Sigmoid colon (tissue), 6 donors: ENCODE measurements at regions not wholly inside any gene's neighbourhood (a gene's known extent, or its start where the extent isn't known, plus 50 kb on each side); places are given as distances from the start of the nearest gene placed in this dataset.

ENCODE experiments used
- DNase-seq: peaks from one replicate; pipeline ENCODE4 v3.0.0-alpha.2; 2019
- H3K27ac ChIP-seq, 4 donors: fragments of 200-600 bp; sonication (generic); one replicate each; pipeline ENCODE4 v1.5.1; 2016 to 2019; ENCODE audit warnings: mild to moderate bottlenecking in 1 of 4
- H3K27me3 ChIP-seq, 3 donors: fragments of 200-600 bp; sonication (generic); one replicate each; pipeline ENCODE4 v1.5.1; 2019; ENCODE audit warnings: mild to moderate bottlenecking in 1 of 3
- H3K36me3 ChIP-seq, 4 donors: fragments of 200-600 bp; sonication (generic); one replicate each; pipeline ENCODE4 v1.5.1; 2016 to 2019
- H3K4me1 ChIP-seq, 4 donors: fragments of 200-600 bp; sonication (generic); one replicate each; pipeline ENCODE4 v1.5.1; 2017 to 2019
- H3K4me3 ChIP-seq, 4 donors: fragments of 200-600 bp; sonication (generic); one replicate each; pipeline ENCODE4 v1.5.1; 2017 to 2019; ENCODE audit warnings: mild to moderate bottlenecking in 2 of 4, moderate library complexity in 1 of 4
- H3K9me3 ChIP-seq, 4 donors: fragments of 200-600 bp in 3 of 4; sonication (generic) in 3 of 4; one replicate each; pipeline versions ENCODE4 v1.5.1 to v1.6.1; 2013 to 2019
- CTCF ChIP-seq, 4 experiments: fragments of 450-650 bp in 3 of 4; fragments of 200-600 bp in 1 of 4; IDR thresholded peaks; one replicate each; pipeline ENCODE4 v1.5.1; 2016 to 2019; ENCODE audit warnings: antibody characterized with exemption in 4 of 4, mild to moderate bottlenecking in 3 of 4, moderate library complexity in 2 of 4
- EP300 ChIP-seq, 4 donors: sonication (generic); formaldehyde crosslinking; IDR thresholded peaks; one replicate each; pipeline ENCODE4 v1.6.1; 2017; ENCODE audit warnings: antibody characterized with exemption in 4 of 4
- POLR2A ChIP-seq, 2 donors: fragments of 450-650 bp; IDR thresholded peaks; one replicate each; pipeline ENCODE4 v1.6.1; 2016; ENCODE audit warnings: antibody characterized with exemption in 2 of 2, mild to moderate bottlenecking in 2 of 2, moderate library complexity in 2 of 2
- POLR2AphosphoS5 ChIP-seq, 4 donors: sonication (generic); formaldehyde crosslinking; IDR thresholded peaks; one replicate each; pipeline ENCODE4 v1.6.1; 2017; ENCODE audit warnings: antibody characterized with exemption in 4 of 4
- WGBS, 2 donors: extraction: QIAGEN DNeasy Blood & Tissue Kit; methylation state at CpG; one replicate each; pipeline ENCODE4 v1.1.7; 2013; 5-methylcytosine and 5-hydroxymethylcytosine counted together
- intact Hi-C: fragments of 100-400 bp; cut with DNase I; formaldehyde crosslinking; loops from one replicate; pipeline ENCODE4 v1.15.1; 2023
- donor health status: healthy with polysubstance abuse.
- donor health status: healthy.

- peaks cover 0 to 11% (median 0%) of the 10 kb centered on the region in 4 donors for H3K9me3 ChIP-seq
- no peaks in the 10 kb centered on the region for H3K27me3 ChIP-seq
- no peak for TF ChIP-seq EP300 (IDR thresholded peaks at IDR 0.05)
- no peak for TF ChIP-seq CTCF (IDR thresholded peaks at IDR 0.05)
- TF ChIP-seq POLR2AphosphoS5 (IDR thresholded peaks at IDR 0.05), result no peak
- TF ChIP-seq POLR2A (IDR thresholded peaks at IDR 0.05), result no peak
- peaks cover 0 to 9% (median 0%) of the 10 kb centered on the region in 4 donors for H3K4me1 ChIP-seq
- no peak overlapping the region for H3K27ac ChIP-seq
- intact Hi-C loops, result no loop called here
- DNase-seq, result no peak
- no peak overlapping the region for H3K4me3 ChIP-seq
- no peaks in the 10 kb centered on the region for H3K36me3 ChIP-seq
Observed at GRCh38 chr12:41942354-41942753, 202.3 kb downstream of the GXYLT1 start.

- WGBS, 2 donors, result 87 to 90% methylated on average over 2 of the region's 2 CpGs
Observed at GRCh38 chr12:41941079-41941478, 203.6 kb downstream of the GXYLT1 start.

GRCh38 chr12:41940571-41940970, 204.1 kb downstream of the GXYLT1 start:
- no peak for DNase-seq
- 83 to 92% methylated on average over 1 of the region's 1 CpG for WGBS, 2 donors
- Histone ChIP-seq H3K4me1 (peaks cover 0 to 9% (median 0%) of the 10 kb centered on the region in 4 donors), H3K27me3 (no peaks in the 10 kb centered on the region), H3K27ac (no peak overlapping the region), H3K36me3 (no peaks in the 10 kb centered on the region), H3K9me3 (no peaks in the 10 kb centered on the region), H3K4me3 (no peak overlapping the region)
- TF ChIP-seq POLR2A (IDR thresholded peaks at IDR 0.05) (no peak), CTCF (IDR thresholded peaks at IDR 0.05) (no peak), POLR2AphosphoS5 (IDR thresholded peaks at IDR 0.05) (no peak), EP300 (IDR thresholded peaks at IDR 0.05) (no peak)
- intact Hi-C loops, result no loop called here

More at GRCh38 chr12:41941079-41941478, 203.6 kb downstream of the GXYLT1 start:
- H3K4me3 ChIP-seq, result no peak overlapping the region
- H3K36me3 ChIP-seq, result no peaks in the 10 kb centered on the region
- DNase-seq, result no peak
- H3K27ac ChIP-seq, result no peak overlapping the region
- intact Hi-C loops, result no loop called here
- peaks cover 0 to 4% (median 0%) of the 10 kb centered on the region in 4 donors for H3K9me3 ChIP-seq
- TF ChIP-seq CTCF (IDR thresholded peaks at IDR 0.05) (no peak), POLR2AphosphoS5 (IDR thresholded peaks at IDR 0.05) (no peak), POLR2A (IDR thresholded peaks at IDR 0.05) (no peak), EP300 (IDR thresholded peaks at IDR 0.05) (no peak)
- no peaks in the 10 kb centered on the region for H3K27me3 ChIP-seq
- H3K4me1 ChIP-seq, result peaks cover 0 to 9% (median 0%) of the 10 kb centered on the region in 4 donors

GRCh38 chr12:41936333-41936732, 208.3 kb downstream of the GXYLT1 start:
- H3K4me3 ChIP-seq, result no peak overlapping the region
- no peak for DNase-seq
- no peaks in the 10 kb centered on the region for H3K9me3 ChIP-seq
- intact Hi-C loops, result no loop called here
- WGBS, 2 donors, result 49 to 67% methylated on average over 5 of the region's 5 CpGs
- H3K4me1 ChIP-seq, result peaks cover 0 to 7% (median 0%) of the 10 kb centered on the region in 4 donors
- H3K27ac ChIP-seq, result no peak overlapping the region
- no peaks in the 10 kb centered on the region for H3K27me3 ChIP-seq
- TF ChIP-seq CTCF (IDR thresholded peaks at IDR 0.05), result no peak
- no peak for TF ChIP-seq POLR2A (IDR thresholded peaks at IDR 0.05)
- TF ChIP-seq EP300 (IDR thresholded peaks at IDR 0.05), result no peak
- TF ChIP-seq POLR2AphosphoS5 (IDR thresholded peaks at IDR 0.05), result no peak
- no peaks in the 10 kb centered on the region for H3K36me3 ChIP-seq

GRCh38 chr12:41935911-41936310, 208.8 kb downstream of the GXYLT1 start:
- intact Hi-C loops, result no loop called here
- no peak for DNase-seq
- TF ChIP-seq EP300 (IDR thresholded peaks at IDR 0.05), result no peak
- no peak for TF ChIP-seq POLR2AphosphoS5 (IDR thresholded peaks at IDR 0.05)
- Histone ChIP-seq H3K36me3 (no peaks in the 10 kb centered on the region), H3K27me3 (no peaks in the 10 kb centered on the region), H3K4me3 (no peak overlapping the region), H3K9me3 (no peaks in the 10 kb centered on the region), H3K27ac (no peak overlapping the region), H3K4me1 (peaks cover 0 to 7% (median 0%) of the 10 kb centered on the region in 4 donors)
- 71 to 73% methylated on average over 3 of the region's 3 CpGs for WGBS, 2 donors
